GM18907 (cell line): ENCODE measurements at regions not wholly inside any gene's neighbourhood (a gene's known extent, or its start where the extent isn't known, plus 50 kb on each side); places are given as distances from the start of the nearest gene placed in this dataset.
"Not testable (repeated sequence)": the region's sequence is repeated elsewhere in the genome, so short reads cannot be mapped to it uniquely, and the experiment has no call there.

Experiments used
- ATAC-seq: cut with Tn5 transposase; IDR thresholded peaks from one replicate; pipeline ENCODE4 v1.9.1; 2021; ENCODE audit warnings: mild to moderate bottlenecking, moderate library complexity; ENCODE audit not compliant: unreplicated experiment

- ATAC-seq: no peak
These were observed 417.0 kb upstream of the ESRRG start for GRCh38 chr1:217140041-217140901.

- ATAC-seq: no peak
These were observed 416.3 kb upstream of the ESRRG start for GRCh38 chr1:217139513-217139912.

- ATAC-seq: no peak
These were observed 415.7 kb upstream of the ESRRG start for GRCh38 chr1:217138799-217139466.

GRCh38 chr1:217138173-217138765 is 415.0 kb upstream of the ESRRG start:
- no peak for ATAC-seq

GRCh38 chr1:217137210-217137881 is 414.1 kb upstream of the ESRRG start:
- no peak for ATAC-seq

- ATAC-seq: no peak
These were observed 413.6 kb upstream of the ESRRG start for GRCh38 chr1:217136895-217137205.

- ATAC-seq: no peak
These were observed 413.0 kb upstream of the ESRRG start for GRCh38 chr1:217135987-217136894.

GRCh38 chr1:217135569-217135915 is 412.3 kb upstream of the ESRRG start:
- ATAC-seq: peak; percentile 18

- peak; percentile 53 for ATAC-seq
These were observed 411.8 kb upstream of the ESRRG start for GRCh38 chr1:217134857-217135568.

- ATAC-seq: no peak
These were observed 411.0 kb upstream of the ESRRG start for GRCh38 chr1:217133958-217134856.

GRCh38 chr1:217133092-217133491 is 409.9 kb upstream of the ESRRG start:
- no peak for ATAC-seq

GRCh38 chr1:217123340-217123739 is 400.1 kb upstream of the ESRRG start:
- not testable (repeated sequence) for ATAC-seq

- ATAC-seq: no peak
These were observed 394.8 kb upstream of the ESRRG start for GRCh38 chr1:217117973-217118465.

GRCh38 chr1:217115404-217116380 is 392.5 kb upstream of the ESRRG start:
- ATAC-seq: no peak

- ATAC-seq: no peak
These were observed 386.7 kb upstream of the ESRRG start for GRCh38 chr1:217109928-217110327.

GRCh38 chr1:217106231-217106901 is 383.1 kb upstream of the ESRRG start:
- ATAC-seq: no peak

- ATAC-seq: no peak
These were observed 382.2 kb upstream of the ESRRG start for GRCh38 chr1:217105437-217105836.
